GM18520 (cell line): ENCODE measurements at regions not wholly inside any gene's neighbourhood (a gene's known extent, or its start where the extent isn't known, plus 50 kb on each side); places are given as distances from the start of the nearest gene placed in this dataset.
"Not testable (repeated sequence)": the region's sequence is repeated elsewhere in the genome, so short reads cannot be mapped to it uniquely, and the experiment has no call there.

ENCODE experiments used
- ATAC-seq: cut with Tn5 transposase; IDR thresholded peaks from one replicate; pipeline ENCODE4 v1.9.1; 2021; ENCODE audit not compliant: unreplicated experiment

- ATAC-seq: not testable (repeated sequence)
Measured at GRCh38 chr10:108315636-108316035, 1151.1 kb upstream of the SORCS1 start.

GRCh38 chr10:108307925-108308312, 1143.4 kb upstream of the SORCS1 start:
- no peak for ATAC-seq

DNA sequence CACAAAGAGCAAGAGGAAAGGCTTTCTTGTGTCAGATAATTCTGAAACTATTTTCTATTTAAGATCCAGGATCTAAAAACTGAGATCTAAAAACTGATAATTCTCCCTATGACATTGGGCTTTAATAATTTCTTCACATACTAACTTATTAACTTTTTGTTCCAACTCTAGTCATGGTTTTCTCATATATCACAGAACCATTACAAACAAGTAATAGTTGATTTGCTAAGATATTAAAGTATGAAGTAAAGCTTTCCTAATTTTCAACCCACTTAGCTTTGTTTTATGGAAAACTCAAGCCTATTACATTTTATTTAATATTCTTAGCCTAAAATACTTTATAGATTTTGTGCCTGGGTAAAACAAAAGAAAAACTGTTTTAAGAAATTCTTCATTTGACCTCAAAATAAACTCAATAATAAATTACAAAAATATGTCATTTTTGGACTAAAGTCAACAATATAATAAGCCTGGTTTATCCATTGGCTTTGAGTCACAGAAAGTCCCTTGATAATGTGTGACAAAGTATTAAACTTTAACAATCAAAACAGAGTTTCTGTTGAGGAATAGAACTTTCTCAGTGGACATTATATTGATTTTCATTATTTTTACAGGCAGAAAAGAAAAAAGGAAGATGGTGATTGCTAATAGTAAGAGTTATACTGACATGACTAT, 1142.9 kb upstream of the SORCS1 start:
- no peak for ATAC-seq

GRCh38 chr10:108303149-108303548, 1138.6 kb upstream of the SORCS1 start:
- ATAC-seq: no peak

DNA sequence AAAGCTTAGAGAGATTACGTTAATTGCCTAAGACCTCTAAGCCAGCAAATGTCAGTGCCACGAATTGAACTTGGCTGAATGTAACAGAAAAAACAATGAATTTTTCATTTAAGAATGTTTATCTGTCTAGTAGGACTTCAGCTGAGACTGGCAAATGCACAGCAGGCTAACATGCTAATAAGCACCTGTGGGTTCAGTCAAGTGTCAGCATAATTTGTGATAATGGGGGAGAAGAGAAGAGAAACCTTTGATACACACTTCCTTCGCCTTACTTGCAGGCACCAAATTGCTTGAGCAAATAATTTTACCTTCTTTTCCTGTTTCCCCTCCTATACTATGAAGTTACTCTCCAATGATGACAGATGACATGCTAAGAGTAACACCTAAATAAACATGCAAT, 1136.5 kb upstream of the SORCS1 start:
- no peak for ATAC-seq

- ATAC-seq: no peak
Measured at GRCh38 chr10:108290823-108291222, 1126.3 kb upstream of the SORCS1 start.

DNA sequence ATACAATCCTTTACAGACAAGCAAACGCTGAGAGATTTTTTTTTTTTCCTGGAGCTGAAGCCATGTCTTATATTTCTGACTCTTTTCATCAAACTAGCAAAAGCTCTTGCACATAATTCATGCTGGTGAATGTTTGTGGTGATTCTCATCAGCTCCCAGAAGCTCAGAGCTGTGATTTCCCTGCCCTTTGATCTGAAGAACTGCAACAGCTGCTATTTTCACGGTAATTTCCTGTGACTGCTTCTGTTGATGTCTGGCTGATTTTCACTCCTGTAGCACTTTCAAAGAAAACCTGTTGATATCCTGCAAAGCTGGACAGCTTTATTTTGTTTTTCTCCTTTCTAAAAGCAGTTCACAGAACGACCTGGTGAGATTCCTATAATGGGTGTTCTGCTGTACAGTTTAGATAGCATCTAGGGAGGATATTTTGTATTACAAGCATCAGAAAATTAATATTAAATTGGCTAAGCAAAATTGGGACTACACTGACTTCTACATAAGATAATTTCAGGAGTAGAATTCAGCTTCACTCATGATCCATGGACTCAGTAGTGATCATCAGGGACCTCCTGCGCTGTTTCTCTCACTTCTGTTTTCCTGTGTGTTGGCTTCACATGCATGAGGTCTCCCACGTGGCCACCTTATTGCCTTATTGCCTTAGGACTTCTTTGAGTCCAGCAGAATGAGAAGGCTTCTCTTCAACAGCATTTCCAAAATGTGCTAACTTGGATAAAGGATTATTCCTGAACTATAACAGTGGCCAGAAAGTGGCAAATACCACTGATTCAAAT, 1111.6 kb upstream of the SORCS1 start:
- ATAC-seq: no peak

DNA sequence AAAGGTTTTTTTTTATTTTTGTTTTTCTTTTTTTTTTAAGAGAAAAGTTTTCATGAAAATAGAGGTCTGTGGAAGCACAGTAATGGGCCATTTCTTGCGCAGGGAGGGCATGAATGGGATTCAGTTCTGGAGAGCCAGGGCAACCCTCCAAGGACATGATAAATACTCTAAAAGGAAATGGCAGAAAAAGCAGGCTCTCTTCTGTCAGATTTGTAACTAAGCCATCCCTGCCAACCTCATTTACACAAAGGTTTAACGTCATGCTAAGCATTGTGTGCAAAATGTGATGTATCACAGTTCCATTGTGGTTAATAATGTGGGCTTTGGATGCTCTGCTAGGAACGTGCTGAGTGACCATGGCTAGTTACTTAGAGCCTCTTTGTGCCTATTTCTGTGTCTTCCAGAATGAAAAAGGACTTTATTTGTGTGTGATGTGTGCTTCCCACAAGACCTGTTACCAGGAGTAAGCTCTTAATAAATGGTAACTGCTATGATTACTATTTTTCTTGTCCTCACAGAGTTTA, 1095.9 kb upstream of the SORCS1 start:
- no peak for ATAC-seq

- no peak for ATAC-seq
Measured at GRCh38 chr10:108254089-108254488, 1089.6 kb upstream of the SORCS1 start.

DNA sequence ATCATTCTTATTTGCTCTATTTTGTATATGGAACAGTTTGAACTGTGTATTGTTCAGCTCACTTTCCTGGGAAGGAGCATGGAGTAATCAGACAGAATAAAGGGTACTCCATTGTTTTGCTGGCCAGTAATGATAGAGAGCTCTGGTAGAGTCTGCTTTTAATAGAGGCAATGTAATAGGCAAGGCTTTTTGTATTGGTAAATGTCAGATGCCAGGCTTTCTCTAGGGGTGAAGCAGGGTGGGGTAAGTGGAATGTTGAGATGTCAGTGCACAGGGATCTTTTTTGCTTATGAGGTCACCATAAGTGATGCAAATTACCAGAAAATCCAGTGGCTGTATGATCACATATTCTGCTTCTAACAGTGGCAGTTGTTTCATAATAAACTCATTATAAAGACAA, 1088.3 kb upstream of the SORCS1 start:
- ATAC-seq: no peak

DNA sequence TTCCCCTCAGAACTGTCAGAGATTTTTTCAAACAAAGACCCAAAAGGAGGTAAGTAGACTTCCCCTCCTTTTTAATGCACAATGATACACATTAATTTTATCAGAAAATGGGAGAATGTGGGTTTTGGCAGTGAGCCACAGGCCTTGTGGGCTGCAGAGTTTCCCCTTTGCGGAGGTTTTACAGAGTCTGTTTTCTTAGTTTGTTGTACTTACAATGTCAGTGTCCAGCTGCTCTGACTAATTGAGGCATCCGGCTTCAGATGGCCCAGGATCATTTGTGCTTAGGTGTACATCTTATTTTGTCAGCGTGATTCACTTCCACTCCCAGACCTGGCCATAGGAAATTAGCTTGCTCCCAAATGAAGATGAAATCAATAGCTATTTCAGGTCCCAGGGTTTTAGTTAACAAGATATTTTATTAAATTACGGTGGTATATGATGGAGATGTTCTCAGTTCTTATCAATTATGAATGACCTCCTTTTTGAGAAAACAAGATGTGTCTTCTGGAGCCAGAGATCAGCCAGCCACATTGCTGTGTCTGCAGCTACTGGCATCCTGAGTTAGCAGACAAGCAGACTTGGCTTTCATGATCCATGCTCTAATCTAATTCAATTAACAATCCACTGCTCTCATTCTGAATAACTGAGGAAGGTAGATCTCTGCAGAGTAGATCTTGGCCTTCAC, 1086.6 kb upstream of the SORCS1 start:
- ATAC-seq: no peak

- ATAC-seq: no peak
Measured at GRCh38 chr10:108249940-108250339, 1085.4 kb upstream of the SORCS1 start.

- no peak for ATAC-seq
Measured at GRCh38 chr10:108244443-108245228, 1080.1 kb upstream of the SORCS1 start.

DNA sequence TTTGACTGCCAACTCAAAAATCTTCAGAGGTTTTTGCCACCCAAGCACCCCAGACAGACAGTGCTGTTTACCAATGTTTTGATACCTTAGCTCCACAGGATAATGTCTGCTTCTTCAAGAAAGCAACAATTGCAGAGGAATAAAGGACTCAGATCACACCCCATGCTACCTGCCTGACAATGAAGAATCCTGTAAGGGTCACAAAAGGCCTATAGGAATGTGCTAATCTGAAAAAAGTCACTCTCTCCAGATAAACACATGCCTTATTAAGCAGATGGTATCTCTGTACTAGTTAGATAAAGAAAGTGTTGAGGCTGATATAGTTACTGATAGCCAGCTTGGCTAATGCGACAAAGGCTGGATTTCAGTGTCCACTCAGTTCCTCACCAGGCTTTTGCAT, 1076.7 kb upstream of the SORCS1 start:
- no peak for ATAC-seq

DNA sequence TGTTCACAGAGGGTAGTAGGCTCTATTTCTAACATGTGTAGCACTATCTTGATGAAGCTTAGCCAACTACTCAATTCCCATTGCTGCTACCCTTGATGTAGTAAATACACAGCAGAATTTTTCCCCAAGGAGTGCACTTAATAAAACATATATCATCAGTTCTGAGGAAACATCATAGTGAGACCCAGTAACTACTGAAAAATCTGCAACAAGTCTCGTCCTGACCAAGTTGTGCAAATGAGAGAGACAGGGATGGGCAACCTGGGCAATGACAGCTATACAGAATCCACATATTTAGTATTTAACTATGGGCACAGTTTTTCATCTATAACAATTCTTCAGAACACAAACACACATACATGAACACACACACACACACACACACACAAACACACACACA, 1073.8 kb upstream of the SORCS1 start:
- no peak for ATAC-seq

DNA sequence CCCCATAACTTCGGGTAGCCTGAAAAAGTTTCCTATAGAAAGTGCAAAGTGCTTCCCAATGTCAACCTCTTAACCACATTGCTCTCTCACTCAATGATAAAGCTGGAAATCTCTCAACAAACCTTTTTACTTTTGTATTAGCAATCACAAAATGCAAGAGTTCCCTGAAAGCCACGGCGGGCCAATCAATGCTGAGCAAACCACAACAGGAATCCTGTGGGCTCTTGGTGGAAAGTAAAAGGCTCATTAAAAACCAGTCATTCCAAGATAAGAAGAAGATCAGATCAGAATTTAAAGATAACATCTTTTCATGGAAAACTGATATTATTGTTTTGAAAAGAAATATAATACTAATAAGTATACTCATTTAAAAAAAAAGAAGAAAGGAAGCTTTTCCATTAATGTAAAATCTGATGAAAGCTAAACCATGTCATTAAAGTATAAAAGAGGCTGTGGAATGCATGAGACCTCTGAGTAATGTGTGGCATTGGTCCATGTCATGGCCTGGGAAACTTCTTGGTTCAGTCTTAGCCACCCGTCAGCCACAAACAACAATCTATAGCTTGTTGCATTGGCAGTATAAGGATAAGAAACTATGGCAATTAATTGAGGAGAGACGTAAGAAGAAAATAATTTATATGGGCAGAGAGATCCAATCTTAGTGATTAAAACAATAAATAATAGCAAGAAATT, 1066.1 kb upstream of the SORCS1 start:
- ATAC-seq: no peak

DNA sequence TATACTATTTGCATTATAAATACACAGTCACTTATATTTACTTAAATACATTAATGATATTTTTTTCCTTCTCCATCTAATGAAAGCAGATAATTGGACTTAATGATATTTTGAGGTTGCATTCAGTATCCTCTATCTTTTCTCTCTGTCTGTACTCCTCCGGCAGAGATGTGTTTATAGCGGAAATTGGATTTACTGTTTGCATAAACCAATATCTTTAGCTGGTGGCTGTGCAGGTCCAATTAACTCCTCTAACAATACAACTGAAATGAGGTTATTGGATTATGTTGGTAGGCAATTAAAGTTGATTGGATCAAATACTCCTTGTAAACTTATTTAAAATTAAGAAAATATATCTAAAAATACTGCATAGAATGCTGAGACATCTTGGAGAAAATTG, 1044.2 kb upstream of the SORCS1 start:
- ATAC-seq: no peak

DNA sequence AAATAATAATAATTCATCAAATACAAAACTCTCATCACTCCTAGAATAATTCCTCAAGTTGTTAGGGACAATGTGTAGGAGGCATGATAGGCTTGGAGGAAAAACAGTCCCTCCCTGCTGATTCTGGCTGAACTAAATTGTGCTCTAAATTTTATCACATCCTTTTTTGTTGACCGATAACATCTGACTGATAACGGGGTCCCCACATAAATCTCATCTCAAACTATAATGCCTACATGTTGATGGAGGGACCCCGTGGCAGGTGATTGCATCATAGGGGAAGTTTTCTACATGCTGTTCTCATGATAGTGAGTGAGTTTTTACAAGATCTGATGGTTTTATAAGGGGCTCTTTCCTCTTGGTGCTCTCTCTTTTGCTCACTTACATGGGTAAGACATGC, 1043.5 kb upstream of the SORCS1 start:
- ATAC-seq: no peak

DNA sequence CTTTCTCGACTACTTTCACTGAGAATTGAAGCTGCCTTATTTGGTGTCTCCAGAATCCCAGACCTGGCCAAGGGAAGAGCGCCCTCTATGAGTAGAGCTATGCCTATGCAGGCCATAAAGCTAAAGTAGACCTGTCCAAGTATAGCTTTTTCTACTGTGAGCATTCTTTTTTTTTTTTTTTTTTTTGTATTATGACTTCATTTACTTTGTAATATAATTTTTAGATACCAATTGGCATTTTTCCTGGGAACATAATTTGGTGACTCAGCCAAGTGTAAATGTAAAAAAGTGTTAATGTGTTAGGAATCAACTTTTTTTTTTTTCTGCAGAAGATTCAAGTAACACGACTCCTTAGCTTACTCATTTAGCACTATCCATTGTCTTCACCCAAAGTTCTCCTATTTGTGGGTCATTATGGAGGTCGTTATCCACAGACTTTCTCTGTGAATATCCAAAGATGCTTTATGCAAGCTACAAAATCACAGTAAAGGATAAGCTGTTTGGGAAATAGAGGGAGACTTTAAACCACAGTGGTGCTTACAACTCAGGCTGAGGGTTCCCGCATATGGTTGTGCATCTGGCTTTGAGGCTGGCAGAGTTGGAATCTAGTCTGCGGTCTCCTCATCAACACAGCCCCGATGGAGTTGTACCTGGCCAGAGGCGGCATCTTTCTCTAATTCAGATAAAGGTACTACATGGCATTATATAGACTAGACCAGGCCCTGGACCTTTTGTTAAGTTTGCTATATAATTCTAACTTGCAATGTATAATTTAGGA, 1040.2 kb upstream of the SORCS1 start:
- ATAC-seq: no peak
